Suprapubic skin (tissue), 4 donors: ENCODE measurements at regions not wholly inside any gene's neighbourhood (a gene's known extent, or its start where the extent isn't known, plus 50 kb on each side); places are given as distances from the start of the nearest gene placed in this dataset.

ENCODE experiments used
- EP300 ChIP-seq: sonication (generic); formaldehyde crosslinking; IDR thresholded peaks from one replicate; pipeline ENCODE4 v1.6.1; 2017; ENCODE audit warnings: antibody characterized with exemption
- POLR2AphosphoS5 ChIP-seq, 3 donors: sonication (generic); formaldehyde crosslinking; IDR thresholded peaks; one replicate each; pipeline ENCODE4 v1.6.1; 2017; ENCODE audit warnings: antibody characterized with exemption in 3 of 3
- TF ChIP-seq, protein P1 (sequence below), 2 donors: fragments of 200-600 bp in 1 of 2; fragments of 450-650 bp in 1 of 2; sonication (generic) in 1 of 2; IDR thresholded peaks; one replicate each; pipeline ENCODE4 v1.5.1; 2016 to 2019; ENCODE audit warnings: antibody characterized with exemption in 2 of 2, mild to moderate bottlenecking in 1 of 2, moderate library complexity in 1 of 2

DNA sequence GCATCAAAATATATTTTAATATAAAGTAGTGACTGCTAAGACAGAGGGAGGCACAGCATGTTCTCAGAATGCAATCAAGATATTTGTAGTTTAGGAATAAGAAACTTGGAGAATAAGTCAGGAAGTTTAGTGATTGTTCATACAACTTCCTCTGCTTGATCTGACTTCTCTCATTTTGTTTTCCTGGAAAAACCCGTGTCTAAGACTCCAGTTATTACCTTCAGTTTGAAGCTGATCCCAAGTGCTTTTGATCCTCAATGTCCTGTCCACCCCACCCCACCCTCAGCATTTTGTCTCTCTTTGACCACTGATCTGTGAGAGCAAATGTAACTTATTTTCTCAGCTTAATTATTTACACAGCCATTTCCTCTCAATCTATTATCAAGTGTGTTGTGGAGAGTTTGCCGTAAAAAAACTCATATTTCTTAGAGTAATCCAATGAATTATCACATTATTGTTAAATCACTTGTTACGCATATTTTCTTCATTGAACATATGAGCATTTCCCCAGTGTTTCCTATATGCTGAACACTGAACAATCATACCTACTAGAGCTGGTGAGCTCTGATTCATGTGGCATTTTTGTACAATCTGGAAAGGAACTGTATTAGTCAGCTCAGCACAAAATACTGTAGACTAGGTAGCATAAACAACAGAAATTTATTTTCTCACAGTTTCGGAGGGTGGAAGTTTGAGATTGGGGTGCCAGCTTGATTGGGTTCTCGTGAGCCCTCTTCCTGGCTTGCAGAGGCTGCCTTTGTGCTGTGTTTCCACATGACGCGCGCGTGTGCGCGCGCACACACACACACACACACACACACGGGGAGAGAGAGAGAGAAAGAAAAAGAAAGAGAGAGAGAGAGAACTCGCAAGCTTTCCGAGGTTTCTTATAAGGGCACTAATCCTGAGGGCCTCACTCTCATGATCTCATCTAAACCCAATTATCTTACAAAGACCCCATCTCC is 65.5 kb upstream of the DPYD start:
- TF ChIP-seq, protein P1, sequence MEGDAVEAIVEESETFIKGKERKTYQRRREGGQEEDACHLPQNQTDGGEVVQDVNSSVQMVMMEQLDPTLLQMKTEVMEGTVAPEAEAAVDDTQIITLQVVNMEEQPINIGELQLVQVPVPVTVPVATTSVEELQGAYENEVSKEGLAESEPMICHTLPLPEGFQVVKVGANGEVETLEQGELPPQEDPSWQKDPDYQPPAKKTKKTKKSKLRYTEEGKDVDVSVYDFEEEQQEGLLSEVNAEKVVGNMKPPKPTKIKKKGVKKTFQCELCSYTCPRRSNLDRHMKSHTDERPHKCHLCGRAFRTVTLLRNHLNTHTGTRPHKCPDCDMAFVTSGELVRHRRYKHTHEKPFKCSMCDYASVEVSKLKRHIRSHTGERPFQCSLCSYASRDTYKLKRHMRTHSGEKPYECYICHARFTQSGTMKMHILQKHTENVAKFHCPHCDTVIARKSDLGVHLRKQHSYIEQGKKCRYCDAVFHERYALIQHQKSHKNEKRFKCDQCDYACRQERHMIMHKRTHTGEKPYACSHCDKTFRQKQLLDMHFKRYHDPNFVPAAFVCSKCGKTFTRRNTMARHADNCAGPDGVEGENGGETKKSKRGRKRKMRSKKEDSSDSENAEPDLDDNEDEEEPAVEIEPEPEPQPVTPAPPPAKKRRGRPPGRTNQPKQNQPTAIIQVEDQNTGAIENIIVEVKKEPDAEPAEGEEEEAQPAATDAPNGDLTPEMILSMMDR (IDR thresholded peaks at IDR 0.05): no peak
- TF ChIP-seq POLR2AphosphoS5 (IDR thresholded peaks at IDR 0.05) (no peak), EP300 (no peak)
